Right atrium auricular region (tissue), 2 donors: ENCODE measurements at regions not wholly inside any gene's neighbourhood (a gene's known extent, or its start where the extent isn't known, plus 50 kb on each side); places are given as distances from the start of the nearest gene placed in this dataset.

Experiments
- DNase-seq: peaks from one replicate; pipeline ENCODE4 v3.0.0-alpha.2; 2019; ENCODE audit warnings: low spot score
- H3K27ac ChIP-seq, 2 donors: fragments of 200-600 bp; sonication (generic); 1 replicate in 1 of 2; 2 replicates in 1 of 2; pipeline ENCODE4 v1.5.1; 2016 to 2019
- H3K27me3 ChIP-seq, 2 donors: fragments of 200-600 bp; sonication (generic); one replicate each; pipeline versions ENCODE4 v1.5.1 to v1.6.0; 2017 to 2019
- H3K36me3 ChIP-seq: fragments of 200-600 bp; sonication (generic); one replicate; pipeline ENCODE4 v1.5.1; 2016
- H3K4me1 ChIP-seq, 2 donors: fragments of 200-600 bp; sonication (generic); one replicate each; pipeline versions ENCODE4 v1.5.1 to v1.6.0; 2017 to 2019
- H3K4me3 ChIP-seq, 2 donors: fragments of 200-600 bp; sonication (generic); 1 replicate in 1 of 2; 2 replicates in 1 of 2; pipeline ENCODE4 v1.5.1; 2017 to 2019; ENCODE audit warnings: mild to moderate bottlenecking in 1 of 2, moderate library complexity in 1 of 2
- H3K9me3 ChIP-seq, 2 donors: fragments of 200-600 bp; sonication (generic); one replicate each; pipeline ENCODE4 v1.5.1; 2019
- CTCF ChIP-seq, 2 donors: fragments of 200-600 bp; sonication (generic); IDR thresholded peaks; one replicate each; pipeline ENCODE4 v1.5.1; 2019; ENCODE audit warnings: antibody characterized with exemption in 2 of 2

- no peak overlapping the region for H3K27ac ChIP-seq
- no peaks in the 10 kb centered on the region for H3K36me3 ChIP-seq
- no peak overlapping the region for H3K4me3 ChIP-seq
- H3K27me3 ChIP-seq: no peaks in the 10 kb centered on the region
- no peak for DNase-seq
- H3K9me3 ChIP-seq: peaks cover 0 to 12% of the 10 kb centered on the region in 2 donors
- H3K4me1 ChIP-seq: no peaks in the 10 kb centered on the region
- TF ChIP-seq CTCF (IDR thresholded peaks at IDR 0.05): no peak
Measured at GRCh38 chr5:62969409-62970120, 390.9 kb downstream of the LRRC70 start.

DNA sequence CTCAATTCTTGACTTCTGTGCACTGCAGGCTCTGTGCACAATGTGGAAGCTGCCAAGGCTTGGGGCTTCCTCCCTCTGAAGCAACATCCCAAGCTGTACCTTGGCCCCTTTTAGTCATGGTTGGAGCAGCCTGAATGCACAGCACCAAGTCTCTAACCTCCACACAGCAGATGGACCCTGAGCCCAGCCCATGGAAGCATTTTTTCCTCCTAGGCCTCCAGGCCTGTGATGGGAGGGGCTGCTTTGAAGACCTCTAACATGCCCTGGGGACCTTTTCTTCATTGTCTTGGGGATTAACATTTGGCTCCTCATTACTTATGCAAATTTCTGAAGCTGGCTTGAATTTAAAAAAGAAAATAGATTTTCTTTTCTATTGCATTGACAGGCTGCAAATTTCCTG lies 385.8 kb downstream of the LRRC70 start:
- TF ChIP-seq CTCF (IDR thresholded peaks at IDR 0.05): no peak
- no peak for DNase-seq
- Histone ChIP-seq H3K4me1 (no peaks in the 10 kb centered on the region), H3K27me3 (no peaks in the 10 kb centered on the region), H3K4me3 (no peak overlapping the region), H3K27ac (no peak overlapping the region), H3K36me3 (no peaks in the 10 kb centered on the region), H3K9me3 (peaks cover 0 to 19% of the 10 kb centered on the region in 2 donors)

DNA sequence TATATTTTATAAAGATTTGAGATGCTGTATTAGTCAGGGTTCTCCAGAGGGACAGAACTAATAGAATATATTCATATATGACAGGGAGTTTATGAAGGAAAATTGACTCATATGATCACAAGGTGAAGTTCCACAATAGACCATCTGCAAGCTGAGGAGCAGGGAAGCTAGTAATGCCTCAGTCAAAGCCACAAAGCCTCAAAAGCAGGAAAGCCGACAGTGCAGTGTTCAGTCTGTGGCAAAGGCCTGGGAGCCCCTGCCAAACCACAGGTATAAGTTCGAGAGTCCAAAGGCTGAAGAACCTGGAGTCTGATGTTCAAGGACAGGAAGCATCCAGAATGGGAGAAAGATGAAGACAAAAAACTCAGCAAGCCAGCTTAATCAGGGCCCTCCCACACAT lies 382.2 kb downstream of the LRRC70 start:
- no peak for TF ChIP-seq CTCF (IDR thresholded peaks at IDR 0.05)
- H3K4me1 ChIP-seq: no peaks in the 10 kb centered on the region
- DNase-seq: no peak
- H3K27ac ChIP-seq: no peak overlapping the region
- H3K27me3 ChIP-seq: no peaks in the 10 kb centered on the region
- peaks cover 0 to 19% of the 10 kb centered on the region in 2 donors for H3K9me3 ChIP-seq
- no peak overlapping the region for H3K4me3 ChIP-seq
- H3K36me3 ChIP-seq: no peaks in the 10 kb centered on the region

GRCh38 chr5:62956597-62956996 lies 378.0 kb downstream of the LRRC70 start:
- no peaks in the 10 kb centered on the region for H3K9me3 ChIP-seq
- no peaks in the 10 kb centered on the region for H3K4me1 ChIP-seq
- no peak for DNase-seq
- H3K36me3 ChIP-seq: no peaks in the 10 kb centered on the region
- H3K27ac ChIP-seq: no peak overlapping the region
- H3K4me3 ChIP-seq: no peak overlapping the region
- no peak for TF ChIP-seq CTCF (IDR thresholded peaks at IDR 0.05)
- no peaks in the 10 kb centered on the region for H3K27me3 ChIP-seq

DNA sequence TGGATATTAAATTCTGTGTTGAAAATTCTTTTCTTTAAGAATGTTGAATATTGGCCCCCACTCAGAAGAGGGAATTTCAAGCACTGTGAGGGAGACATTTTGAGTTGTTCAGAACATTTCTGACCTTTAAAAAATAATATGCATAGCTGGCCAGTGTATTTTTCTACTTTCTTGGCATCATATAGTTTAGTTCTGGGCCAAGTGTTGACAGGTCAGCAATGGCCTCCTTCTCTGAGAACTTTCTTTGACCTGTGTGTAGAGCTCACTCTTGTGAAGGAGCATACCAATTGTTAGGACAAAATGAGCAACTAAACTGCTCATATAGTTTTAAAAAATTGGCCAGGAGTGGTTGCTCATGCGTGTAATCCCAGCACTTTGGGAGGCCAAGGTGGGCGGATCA lies 376.0 kb downstream of the LRRC70 start:
- H3K27me3 ChIP-seq: no peaks in the 10 kb centered on the region
- no peak overlapping the region for H3K27ac ChIP-seq
- no peak for TF ChIP-seq CTCF (IDR thresholded peaks at IDR 0.05)
- no peaks in the 10 kb centered on the region for H3K36me3 ChIP-seq
- no peaks in the 10 kb centered on the region for H3K4me1 ChIP-seq
- no peaks in the 10 kb centered on the region for H3K9me3 ChIP-seq
- DNase-seq: no peak
- H3K4me3 ChIP-seq: no peak overlapping the region

DNA sequence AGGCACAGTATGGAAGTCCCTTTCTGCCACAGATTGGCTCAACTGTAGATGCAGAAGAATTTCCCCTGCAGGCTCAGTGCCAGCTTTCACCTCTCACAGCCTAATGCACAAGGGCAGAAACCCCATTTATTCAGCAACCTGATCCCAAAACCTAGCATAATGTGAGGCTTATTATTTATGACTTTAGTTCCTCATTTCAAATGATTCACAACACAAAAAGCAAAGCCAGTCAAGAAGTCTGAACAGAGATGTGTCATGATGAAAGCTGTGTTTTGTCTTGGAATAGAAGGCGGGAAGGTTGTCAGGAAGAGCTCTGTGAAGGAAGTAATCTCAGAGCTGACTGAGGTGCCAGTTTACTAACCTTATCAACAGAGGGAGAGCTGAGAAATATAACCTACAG lies 369.7 kb downstream of the LRRC70 start:
- Histone ChIP-seq H3K27me3 (no peaks in the 10 kb centered on the region), H3K4me3 (no peak overlapping the region), H3K9me3 (no peaks in the 10 kb centered on the region), H3K36me3 (no peaks in the 10 kb centered on the region), H3K27ac (no peak overlapping the region), H3K4me1 (no peaks in the 10 kb centered on the region)
- no peak for DNase-seq
- TF ChIP-seq CTCF (IDR thresholded peaks at IDR 0.05): no peak
